Inflammatory macrophage (primary cell): ENCODE measurements at regions not wholly inside any gene's neighbourhood (a gene's known extent, or its start where the extent isn't known, plus 50 kb on each side); places are given as distances from the start of the nearest gene placed in this dataset.

Experiments used
- DNase-seq, 2 donors: peaks; one replicate each; pipeline ENCODE4 v3.0.0-alpha.2; 2020 to 2022

DNA sequence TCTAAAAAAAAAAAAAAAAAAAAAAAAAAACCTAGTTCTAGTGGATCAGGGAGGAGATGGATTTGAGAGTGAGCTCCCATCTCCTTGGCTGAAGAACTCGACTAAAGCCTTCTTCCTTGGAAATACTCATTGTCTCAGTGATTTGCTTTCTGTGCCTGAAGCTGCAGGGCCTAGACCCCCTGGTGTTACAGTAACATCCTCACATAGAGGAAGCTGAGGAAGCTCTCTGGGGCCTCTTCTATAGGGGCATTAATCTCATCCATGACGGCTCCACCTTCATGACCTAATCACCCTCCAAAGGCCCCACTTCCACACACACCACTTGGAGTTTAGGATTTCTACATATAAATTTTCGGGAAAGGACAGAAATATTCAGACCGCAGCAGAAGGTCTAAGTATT is 95.9 kb upstream of the ETS2 start:
- no peak for DNase-seq

- peak; percentile 41 to 64 for DNase-seq
These were observed 93.7 kb upstream of the ETS2 start for GRCh38 chr21:38712071-38712470.

DNA sequence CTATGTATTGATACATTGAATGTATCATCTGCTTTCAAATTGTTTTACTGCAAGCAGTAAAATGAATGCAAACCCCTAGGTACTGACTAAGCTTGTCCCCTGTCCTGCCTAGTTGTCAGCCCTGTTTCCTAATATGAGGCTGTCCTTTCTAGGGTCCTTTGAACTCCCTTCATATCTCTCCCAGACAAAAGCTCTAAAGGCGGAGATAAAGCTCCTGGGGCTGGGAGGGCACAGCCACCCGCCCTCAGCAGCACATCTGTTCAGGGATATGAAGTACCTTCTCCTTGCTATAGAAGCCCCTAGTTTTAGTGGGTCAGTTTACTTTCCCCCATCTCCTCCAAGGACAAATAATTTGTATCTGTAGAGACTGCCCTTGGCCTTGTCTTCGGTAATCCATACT is 93.1 kb upstream of the ETS2 start:
- DNase-seq: no peak

- no peak for DNase-seq
These were observed 91.5 kb upstream of the ETS2 start for GRCh38 chr21:38714039-38714817.

DNA sequence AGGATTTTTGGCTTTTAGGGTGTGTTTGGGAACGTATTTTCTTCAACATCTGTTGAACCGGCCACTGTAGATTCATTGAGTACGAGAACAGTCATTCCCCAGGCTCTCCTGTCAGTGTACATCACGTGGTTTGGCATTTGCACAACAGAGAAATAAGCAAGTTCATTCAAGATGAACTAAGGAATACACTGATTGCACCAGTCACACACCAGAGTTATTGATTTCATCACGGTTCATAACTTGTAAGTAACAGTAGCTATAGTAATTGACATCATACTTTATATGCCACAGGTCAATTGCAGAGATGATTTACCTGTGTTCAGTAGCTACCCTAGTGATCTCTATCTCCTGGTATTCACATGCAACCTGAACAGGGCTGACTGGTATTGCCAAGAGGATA is 90.7 kb upstream of the ETS2 start:
- DNase-seq: peak; percentile 7 to 37

DNA sequence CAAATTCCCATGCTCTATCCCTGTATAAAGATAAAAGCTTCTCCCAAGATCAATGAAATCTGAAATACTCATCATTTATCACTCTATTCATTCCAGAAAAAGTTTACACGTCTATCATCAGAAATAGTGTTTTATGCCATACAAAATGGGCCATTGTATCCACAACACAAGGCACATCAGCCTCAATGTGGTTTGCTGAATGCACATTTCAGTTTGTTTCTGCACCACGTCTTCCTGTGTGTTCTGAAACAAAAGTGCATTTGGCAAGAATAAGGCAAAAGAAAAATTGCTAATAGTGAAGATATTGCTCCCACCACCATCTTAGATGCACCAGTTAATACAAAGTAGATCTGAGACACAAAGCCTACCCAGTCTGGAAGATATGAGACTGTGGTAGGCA is 89.6 kb upstream of the ETS2 start:
- DNase-seq: no peak

DNA sequence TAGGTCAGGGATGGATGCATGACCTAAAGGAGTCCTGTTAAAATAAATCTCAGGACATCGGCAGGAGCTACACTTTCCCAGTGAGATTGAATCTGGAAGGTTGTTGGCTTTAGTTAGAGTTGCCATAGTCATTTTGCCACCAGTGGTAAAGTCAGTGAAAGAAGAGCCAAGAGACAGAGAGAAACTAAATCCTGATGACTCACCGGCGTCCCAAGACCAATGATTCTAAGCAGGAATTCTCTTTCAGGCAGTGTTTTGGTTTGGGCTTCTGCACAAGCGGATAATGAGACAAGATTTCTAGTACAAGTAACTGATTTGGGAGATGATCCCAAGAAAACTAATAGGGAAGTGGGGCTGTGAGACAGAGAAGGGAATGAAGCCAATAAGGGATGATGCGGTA is 88.8 kb upstream of the ETS2 start:
- DNase-seq: no peak

DNA sequence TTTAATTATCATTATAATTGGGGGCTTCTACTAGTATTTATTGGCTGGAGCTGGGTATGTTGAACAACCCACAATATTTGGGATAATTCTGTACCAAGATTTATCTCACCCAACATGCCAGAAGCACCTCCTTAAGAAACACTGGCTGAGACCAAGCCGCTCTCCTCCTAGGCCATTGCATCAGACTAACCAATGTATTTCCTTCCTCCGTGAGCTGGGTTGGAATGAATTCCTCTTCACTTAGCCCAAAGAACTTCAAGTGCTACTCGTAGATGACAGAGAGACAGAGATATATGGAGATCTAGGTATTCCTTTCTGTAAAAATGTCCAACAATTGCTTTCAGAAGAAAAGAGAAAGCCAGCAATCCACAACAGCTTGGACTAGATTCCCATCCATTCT is 87.2 kb upstream of the ETS2 start:
- peak; percentile 35 to 44 for DNase-seq

DNA sequence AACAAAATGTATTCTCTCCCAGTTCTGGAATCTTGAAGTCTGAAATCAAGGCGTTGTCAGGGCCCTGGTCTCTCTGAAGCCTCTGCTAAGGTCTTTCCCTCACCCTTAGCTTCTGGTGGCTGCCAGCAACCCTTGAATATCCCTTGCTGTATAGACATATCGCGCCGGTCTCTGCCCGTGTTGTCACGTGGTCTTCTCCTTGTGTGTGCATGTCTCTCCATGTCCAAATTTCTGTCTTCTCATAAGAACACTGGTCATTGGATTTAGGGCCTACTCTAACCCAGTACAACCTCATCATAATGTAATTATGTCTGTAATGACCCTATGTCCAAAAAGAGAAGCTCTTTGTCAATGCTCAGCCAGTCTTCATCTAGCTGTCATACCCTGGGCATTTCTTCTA is 85.7 kb upstream of the ETS2 start:
- DNase-seq: no peak

GRCh38 chr21:38721055-38721454 is 84.7 kb upstream of the ETS2 start:
- DNase-seq: no peak

GRCh38 chr21:38721958-38722357 is 83.8 kb upstream of the ETS2 start:
- DNase-seq: no peak

DNA sequence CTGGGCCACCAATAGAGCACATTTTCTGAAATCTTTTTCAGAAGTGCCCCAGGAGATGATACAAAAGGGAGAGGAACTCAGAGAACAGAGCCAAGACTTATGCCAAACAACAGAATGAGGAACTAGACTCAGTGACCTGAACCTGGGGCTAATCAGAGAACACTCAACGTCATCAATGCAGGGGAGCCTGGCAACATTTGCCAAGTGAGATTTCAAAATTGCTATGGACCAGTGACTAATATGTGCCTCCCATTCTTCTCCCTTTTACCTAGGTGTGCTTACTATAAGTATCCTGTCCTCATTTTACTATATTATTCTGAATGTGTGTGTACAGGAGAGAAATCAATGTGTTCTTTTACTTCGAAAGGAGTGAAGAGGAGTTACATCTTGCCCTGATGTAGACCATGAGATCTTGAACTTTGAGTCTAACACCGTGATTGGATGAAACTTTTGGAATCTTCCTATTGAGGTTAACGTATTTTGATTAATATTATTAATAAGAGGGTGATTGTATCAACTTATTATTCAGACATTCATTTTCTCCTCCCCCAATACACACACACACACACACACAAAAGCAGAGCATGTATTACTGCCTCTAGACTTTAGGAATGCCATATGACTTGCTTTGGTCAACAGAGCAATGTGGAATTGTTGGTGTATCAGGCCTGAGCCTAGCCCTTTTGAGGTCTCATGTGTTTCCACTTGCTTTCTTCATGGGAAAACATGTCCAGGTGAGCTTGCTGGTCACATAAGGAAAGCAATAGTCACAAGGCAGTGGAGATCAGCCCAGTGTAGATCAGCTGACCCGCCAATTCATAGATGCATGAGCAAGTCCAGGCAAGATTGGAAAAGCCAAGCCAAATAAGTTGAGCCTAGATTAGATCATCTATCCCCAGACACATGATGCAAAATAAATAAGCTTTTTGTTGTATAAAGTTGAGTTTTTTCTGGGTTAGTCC is 80.3 kb upstream of the ETS2 start:
- no peak for DNase-seq

DNA sequence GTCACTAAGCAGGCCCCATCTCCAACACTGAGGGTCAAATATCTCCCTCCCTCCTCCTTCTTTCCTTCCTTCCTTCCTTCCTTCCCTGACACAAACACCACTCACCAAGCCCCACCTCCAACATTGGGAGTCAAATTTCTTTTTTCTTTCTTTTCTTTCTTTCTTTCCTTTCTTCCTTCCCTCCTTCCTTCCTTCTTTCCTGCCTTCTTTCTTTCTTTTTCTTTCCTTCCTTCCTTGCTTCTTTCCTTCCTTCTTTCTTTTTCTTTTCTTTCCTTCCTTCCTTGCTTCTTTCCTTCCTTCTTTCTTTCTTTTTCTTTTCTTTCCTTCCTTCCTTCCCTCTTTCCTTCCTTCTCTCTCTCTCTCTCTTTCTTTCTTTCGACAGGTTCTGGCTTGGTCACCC is 79.2 kb upstream of the ETS2 start:
- no peak for DNase-seq

DNA sequence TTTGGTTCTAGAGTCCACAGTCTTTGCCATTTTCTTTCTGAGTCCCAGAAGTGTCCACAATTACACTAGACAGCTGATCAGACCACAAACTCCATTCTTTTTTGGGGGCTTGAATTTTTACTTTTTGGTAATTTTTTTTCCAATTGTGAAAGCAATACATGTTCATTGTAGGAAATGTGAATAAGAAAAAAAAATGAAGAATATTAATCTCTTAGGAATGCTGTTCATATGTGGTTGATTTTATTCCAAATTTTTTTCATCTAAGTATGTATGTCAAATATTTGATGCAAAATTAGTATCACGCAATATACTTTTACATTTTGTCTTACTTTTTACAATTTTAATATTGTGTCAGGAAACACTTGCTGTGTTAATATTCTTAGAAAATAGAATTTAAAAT is 76.4 kb upstream of the ETS2 start:
- DNase-seq: no peak

- DNase-seq: no peak
These were observed 75.9 kb upstream of the ETS2 start for GRCh38 chr21:38729754-38730379.

DNA sequence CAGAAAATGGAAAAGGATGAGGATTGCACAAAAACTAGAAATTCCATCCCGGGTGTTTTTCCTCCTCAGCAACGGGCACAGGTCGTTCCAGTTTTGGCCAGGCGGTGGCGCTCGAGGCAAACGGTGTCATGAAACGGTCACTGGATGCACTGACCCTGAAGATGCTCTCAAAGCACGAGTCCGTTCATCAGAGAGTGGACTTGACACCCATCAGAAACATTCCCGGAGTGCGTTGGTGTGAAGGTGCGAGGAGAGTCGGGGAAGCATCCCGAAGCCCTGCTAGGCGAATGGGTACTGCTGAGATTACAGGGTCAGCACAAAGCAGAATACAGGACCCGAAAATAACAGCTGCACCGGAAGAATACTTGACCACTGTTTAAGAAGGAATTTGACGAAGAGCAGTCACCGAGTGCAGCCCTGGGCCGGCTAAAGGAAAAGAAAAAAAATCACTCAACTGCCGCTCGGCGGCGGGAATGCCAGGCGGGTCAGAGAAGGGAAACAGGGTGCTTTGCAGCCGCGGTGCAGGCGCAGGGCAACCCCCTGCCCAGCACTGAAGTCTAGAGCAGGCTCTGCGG is 71.7 kb upstream of the ETS2 start:
- DNase-seq: peak; percentile 81 to 84

DNA sequence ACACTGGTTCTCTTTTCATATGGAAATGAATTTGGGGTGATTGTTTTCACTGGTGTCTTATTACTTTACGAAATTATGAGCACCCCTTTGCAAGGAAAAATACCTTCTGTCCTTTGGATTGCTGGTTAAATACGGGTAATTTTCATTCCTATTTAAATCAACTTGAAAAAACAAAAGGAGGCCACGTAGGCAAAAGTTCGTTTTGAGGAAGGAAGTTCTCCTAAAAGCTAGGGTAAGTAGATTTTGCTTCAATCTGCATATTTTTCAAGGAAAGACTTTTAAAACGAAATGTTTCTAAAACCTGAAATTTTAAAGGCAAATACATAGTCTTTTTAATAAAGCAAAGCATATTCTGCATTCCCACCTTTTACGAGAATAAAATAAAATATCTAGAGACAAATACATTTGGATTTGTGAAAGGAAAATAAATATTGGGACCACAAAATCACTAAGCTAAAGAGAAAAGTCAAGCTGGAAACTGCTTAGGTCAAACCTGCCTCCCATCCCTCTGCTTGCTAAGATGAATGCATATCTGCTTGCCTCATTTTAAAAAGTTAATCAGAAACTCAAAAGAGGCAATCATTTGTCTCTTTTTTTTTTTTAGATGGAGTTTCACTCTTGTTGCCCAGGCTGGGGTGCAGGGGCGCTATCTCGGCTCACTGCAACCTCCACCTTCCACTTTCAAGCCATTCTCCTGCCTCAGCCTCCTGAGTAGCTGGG is 70.9 kb upstream of the ETS2 start:
- DNase-seq: peak; percentile 30 to 39

GRCh38 chr21:38735626-38736206 is 70.0 kb upstream of the ETS2 start:
- DNase-seq: no peak

DNA sequence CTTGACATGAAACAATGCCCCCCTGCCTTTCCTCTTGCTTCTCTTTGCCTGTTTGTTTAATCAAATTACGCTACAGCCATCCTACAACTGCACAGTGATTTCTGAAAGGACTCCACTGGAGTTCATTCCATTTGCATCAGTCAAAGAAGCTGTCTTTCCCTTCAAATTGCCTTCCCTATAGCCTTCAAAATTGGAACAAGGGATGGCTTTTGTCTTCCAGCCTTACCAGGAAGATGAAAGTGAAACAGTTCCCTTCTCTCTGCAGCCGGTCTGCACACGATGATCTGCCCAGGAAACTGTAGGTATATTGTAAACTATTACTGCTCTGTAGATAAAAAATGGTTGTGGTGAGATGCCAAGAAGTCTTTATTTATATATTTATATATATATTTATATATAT is 65.6 kb upstream of the ETS2 start:
- DNase-seq: no peak

DNA sequence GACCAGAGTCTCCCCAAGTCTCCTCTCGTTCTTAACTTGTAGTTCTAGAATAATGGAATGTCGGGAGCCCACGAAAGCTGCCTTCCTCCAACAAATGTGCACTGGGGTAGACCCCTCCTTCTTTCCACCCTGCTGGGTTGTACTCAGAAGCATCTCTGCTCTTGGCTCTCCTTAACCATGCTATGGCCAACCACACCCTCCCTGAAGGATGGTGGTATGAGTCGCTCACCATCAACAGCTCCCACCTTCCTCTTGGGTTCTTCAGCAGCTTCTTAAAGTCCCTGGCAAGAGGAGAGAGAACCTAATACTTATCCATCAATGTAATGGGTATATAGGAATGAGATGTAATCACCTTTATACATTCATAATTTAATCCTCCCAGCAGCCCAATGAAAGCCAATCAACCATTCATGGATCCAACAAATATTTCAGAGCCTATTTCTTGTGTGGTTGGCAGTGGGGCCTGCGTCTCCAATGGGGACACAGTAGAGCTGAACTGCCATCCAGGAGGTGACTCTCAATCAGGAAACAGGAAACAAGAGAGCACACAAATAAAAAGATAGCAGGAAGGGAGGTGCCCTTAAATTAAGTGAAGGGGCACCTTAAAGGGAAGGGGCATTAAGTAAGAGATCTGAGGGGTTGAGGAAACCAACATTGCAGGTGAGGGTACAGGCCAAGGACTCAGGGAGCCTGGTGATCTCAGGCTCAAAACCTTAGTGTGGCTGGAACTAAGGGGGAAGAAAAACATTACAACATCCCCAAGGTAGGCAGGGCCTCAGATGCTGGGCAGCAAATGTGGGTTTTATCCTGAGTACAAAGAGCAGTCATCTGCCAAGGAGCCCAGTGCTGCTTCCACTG is 64.4 kb upstream of the ETS2 start:
- no peak for DNase-seq

- DNase-seq: no peak
These were observed 63.8 kb upstream of the ETS2 start for GRCh38 chr21:38741950-38742256.
